Sigmoid colon (tissue), 4 donors: ENCODE measurements at regions not wholly inside any gene's neighbourhood (a gene's known extent, or its start where the extent isn't known, plus 50 kb on each side); places are given as distances from the start of the nearest gene placed in this dataset.

ENCODE experiments used
- CTCF ChIP-seq, 4 experiments: fragments of 450-650 bp in 3 of 4; fragments of 200-600 bp in 1 of 4; IDR thresholded peaks; one replicate each; pipeline ENCODE4 v1.5.1; 2016 to 2019; ENCODE audit warnings: antibody characterized with exemption in 4 of 4, mild to moderate bottlenecking in 3 of 4, moderate library complexity in 2 of 4
- EP300 ChIP-seq, 4 donors: sonication (generic); formaldehyde crosslinking; IDR thresholded peaks; one replicate each; pipeline ENCODE4 v1.6.1; 2017; ENCODE audit warnings: antibody characterized with exemption in 4 of 4
- POLR2A ChIP-seq, 2 donors: fragments of 450-650 bp; IDR thresholded peaks; one replicate each; pipeline ENCODE4 v1.6.1; 2016; ENCODE audit warnings: antibody characterized with exemption in 2 of 2, mild to moderate bottlenecking in 2 of 2, moderate library complexity in 2 of 2

DNA sequence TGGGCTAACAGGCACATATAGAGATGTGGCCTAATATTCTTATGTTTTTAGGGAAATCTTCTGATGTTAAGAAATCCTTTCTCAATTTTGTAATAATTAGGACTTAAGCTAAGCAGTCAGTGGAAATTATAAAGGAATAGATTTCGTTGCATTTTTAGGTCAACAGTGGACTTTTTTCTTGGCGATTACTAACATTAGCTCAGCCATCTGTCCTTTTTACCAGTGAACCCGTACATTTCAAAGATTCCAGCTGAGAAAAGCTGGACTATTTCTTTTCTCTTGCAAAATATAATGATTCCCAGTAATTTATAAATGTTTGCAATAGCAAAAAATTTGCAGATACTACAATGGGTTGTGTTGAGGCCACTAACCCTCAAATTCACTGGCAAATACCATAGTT lies 54.9 kb upstream of the CA10 start:
- TF ChIP-seq CTCF (IDR thresholded peaks at IDR 0.05): no peak
- no peak for TF ChIP-seq POLR2A (IDR thresholded peaks at IDR 0.05)
- no peak for TF ChIP-seq EP300 (IDR thresholded peaks at IDR 0.05)
